ENCODE measurements at regions not wholly inside any gene's neighbourhood (a gene's known extent, or its start where the extent isn't known, plus 50 kb on each side); places are given as distances from the start of the nearest gene placed in this dataset.

DNA sequence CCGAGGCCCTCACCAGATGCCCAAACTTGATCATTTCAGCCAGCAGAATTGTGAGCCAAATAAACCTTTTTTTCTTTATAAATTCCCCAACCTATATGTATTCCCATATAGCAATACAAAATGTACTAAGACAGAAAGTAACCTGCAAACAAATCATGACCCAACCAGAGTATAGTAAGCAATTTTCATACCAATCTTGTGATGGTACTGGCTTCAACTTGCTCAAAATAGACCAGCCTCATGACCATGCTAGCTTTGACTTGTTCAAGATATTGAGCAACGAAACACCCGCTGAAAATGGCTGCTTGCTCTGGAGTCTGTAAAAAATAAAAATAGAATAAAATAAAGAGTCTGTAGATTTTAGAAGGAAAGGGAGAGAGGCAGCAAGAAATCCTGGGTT is 97.6 kb downstream of the C1D start:
- no peak overlapping the region for H3K9ac ChIP-seq (ENCODE audit: insufficient read depth, low read depth, low read length)
- ChIA-PET POLR2A (no interaction called here), CTCF (ENCODE audit: low intra/inter-chr PET ratio, low total read pairs) (no interaction called here)
- H2AFZ ChIP-seq (ENCODE audit: low read length): no peak overlapping the region
- H3K9me3 ChIP-seq (ENCODE audit: low read length): no peaks in the 10 kb centered on the region
- intact Hi-C loops (cut with micrococcal nuclease; ENCODE audit: unreplicated experiment): no loop called here
- no peaks in the 10 kb centered on the region for H3K79me2 ChIP-seq (ENCODE audit: insufficient read depth, low read length)
- in situ Hi-C loops (cut with HindIII; ENCODE audit: extremely low pct_ligation_motif_present, low pct_unique_long_range_greater_than_20kb): no loop called here
- H3K4me2 ChIP-seq (ENCODE audit: low read depth, low read length): no peak overlapping the region
- H3K4me3 ChIP-seq (replicated peaks in 1 of 3; ENCODE audit: insufficient read depth in 1 of 3, low read depth in 2 of 3, low read length in 3 of 3): no peak overlapping the region
- BruUV-seq (replicated peaks): no TSS peak
- H3K36me3 ChIP-seq (replicated peaks in 1 of 2; ENCODE audit: control insufficient read depth in 1 of 2, insufficient read depth in 2 of 2, low read length in 2 of 2): no peaks in the 10 kb centered on the region
- no peak overlapping the region for H3K27ac ChIP-seq (ENCODE audit: extremely low read length, insufficient read depth, low read length)
- DNase-seq (ENCODE audit: low spot score): no peak
- 30% methylated on average over 3 of the region's 3 CpGs for WGBS (ENCODE audit: low lambda C conversion rate)
- H3K4me1 ChIP-seq (ENCODE audit: insufficient read depth, low read length): no peaks in the 10 kb centered on the region
- H3K27me3 ChIP-seq (ENCODE audit: control insufficient read depth in 1 of 2, insufficient read depth in 2 of 2, low read length in 2 of 2): no peaks in the 10 kb centered on the region
- ATAC-seq: no peak
- no peak for FAIRE-seq
- no peaks in the 10 kb centered on the region for H4K20me1 ChIP-seq (ENCODE audit: insufficient read depth, low read length)
- TF ChIP-seq, protein P1, sequence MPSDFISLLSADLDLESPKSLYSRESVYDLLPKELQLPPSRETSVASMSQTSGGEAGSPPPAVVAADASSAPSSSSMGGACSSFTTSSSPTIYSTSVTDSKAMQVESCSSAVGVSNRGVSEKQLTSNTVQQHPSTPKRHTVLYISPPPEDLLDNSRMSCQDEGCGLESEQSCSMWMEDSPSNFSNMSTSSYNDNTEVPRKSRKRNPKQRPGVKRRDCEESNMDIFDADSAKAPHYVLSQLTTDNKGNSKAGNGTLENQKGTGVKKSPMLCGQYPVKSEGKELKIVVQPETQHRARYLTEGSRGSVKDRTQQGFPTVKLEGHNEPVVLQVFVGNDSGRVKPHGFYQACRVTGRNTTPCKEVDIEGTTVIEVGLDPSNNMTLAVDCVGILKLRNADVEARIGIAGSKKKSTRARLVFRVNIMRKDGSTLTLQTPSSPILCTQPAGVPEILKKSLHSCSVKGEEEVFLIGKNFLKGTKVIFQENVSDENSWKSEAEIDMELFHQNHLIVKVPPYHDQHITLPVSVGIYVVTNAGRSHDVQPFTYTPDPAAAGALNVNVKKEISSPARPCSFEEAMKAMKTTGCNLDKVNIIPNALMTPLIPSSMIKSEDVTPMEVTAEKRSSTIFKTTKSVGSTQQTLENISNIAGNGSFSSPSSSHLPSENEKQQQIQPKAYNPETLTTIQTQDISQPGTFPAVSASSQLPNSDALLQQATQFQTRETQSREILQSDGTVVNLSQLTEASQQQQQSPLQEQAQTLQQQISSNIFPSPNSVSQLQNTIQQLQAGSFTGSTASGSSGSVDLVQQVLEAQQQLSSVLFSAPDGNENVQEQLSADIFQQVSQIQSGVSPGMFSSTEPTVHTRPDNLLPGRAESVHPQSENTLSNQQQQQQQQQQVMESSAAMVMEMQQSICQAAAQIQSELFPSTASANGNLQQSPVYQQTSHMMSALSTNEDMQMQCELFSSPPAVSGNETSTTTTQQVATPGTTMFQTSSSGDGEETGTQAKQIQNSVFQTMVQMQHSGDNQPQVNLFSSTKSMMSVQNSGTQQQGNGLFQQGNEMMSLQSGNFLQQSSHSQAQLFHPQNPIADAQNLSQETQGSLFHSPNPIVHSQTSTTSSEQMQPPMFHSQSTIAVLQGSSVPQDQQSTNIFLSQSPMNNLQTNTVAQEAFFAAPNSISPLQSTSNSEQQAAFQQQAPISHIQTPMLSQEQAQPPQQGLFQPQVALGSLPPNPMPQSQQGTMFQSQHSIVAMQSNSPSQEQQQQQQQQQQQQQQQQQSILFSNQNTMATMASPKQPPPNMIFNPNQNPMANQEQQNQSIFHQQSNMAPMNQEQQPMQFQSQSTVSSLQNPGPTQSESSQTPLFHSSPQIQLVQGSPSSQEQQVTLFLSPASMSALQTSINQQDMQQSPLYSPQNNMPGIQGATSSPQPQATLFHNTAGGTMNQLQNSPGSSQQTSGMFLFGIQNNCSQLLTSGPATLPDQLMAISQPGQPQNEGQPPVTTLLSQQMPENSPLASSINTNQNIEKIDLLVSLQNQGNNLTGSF (CRISPR knock-in tag; IDR thresholded peaks at IDR 0.05): no peak
- TF ChIP-seq, protein P2, sequence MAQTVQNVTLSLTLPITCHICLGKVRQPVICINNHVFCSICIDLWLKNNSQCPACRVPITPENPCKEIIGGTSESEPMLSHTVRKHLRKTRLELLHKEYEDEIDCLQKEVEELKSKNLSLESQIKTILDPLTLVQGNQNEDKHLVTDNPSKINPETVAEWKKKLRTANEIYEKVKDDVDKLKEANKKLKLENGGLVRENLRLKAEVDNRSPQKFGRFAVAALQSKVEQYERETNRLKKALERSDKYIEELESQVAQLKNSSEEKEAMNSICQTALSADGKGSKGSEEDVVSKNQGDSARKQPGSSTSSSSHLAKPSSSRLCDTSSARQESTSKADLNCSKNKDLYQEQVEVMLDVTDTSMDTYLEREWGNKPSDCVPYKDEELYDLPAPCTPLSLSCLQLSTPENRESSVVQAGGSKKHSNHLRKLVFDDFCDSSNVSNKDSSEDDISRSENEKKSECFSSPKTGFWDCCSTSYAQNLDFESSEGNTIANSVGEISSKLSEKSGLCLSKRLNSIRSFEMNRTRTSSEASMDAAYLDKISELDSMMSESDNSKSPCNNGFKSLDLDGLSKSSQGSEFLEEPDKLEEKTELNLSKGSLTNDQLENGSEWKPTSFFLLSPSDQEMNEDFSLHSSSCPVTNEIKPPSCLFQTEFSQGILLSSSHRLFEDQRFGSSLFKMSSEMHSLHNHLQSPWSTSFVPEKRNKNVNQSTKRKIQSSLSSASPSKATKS (CRISPR knock-in tag; IDR thresholded peaks at IDR 0.05): no peak
- TF ChIP-seq FOXO1 (CRISPR knock-in tag; IDR thresholded peaks at IDR 0.05) (no peak), TCF12 (IDR thresholded peaks at IDR 0.05) (no peak), TCF12 (CRISPR knock-in tag; IDR thresholded peaks at IDR 0.05) (no peak), ZNF614 (CRISPR knock-in tag; IDR thresholded peaks at IDR 0.05; ENCODE audit: borderline replicate concordance) (no peak), NFIC (IDR thresholded peaks at IDR 0.05; ENCODE audit: low read length) (no peak), ZNF263 (CRISPR knock-in tag; IDR thresholded peaks at IDR 0.05) (no peak), ZBTB21 (CRISPR knock-in tag; IDR thresholded peaks at IDR 0.05) (no peak), ARID2 (CRISPR knock-in tag; IDR thresholded peaks at IDR 0.05; ENCODE audit: borderline replicate concordance) (no peak)
- TF ChIP-seq, protein P3, sequence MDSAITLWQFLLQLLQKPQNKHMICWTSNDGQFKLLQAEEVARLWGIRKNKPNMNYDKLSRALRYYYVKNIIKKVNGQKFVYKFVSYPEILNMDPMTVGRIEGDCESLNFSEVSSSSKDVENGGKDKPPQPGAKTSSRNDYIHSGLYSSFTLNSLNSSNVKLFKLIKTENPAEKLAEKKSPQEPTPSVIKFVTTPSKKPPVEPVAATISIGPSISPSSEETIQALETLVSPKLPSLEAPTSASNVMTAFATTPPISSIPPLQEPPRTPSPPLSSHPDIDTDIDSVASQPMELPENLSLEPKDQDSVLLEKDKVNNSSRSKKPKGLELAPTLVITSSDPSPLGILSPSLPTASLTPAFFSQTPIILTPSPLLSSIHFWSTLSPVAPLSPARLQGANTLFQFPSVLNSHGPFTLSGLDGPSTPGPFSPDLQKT (CRISPR knock-in tag; IDR thresholded peaks at IDR 0.05; ENCODE audit: borderline replicate concordance): no peak
